ENCODE measurements at regions not wholly inside any gene's neighbourhood (a gene's known extent, or its start where the extent isn't known, plus 50 kb on each side); places are given as distances from the start of the nearest gene placed in this dataset.
A peak's percentile ranks its signal among the peaks of the same experiment; 100 is the strongest.

DNA sequence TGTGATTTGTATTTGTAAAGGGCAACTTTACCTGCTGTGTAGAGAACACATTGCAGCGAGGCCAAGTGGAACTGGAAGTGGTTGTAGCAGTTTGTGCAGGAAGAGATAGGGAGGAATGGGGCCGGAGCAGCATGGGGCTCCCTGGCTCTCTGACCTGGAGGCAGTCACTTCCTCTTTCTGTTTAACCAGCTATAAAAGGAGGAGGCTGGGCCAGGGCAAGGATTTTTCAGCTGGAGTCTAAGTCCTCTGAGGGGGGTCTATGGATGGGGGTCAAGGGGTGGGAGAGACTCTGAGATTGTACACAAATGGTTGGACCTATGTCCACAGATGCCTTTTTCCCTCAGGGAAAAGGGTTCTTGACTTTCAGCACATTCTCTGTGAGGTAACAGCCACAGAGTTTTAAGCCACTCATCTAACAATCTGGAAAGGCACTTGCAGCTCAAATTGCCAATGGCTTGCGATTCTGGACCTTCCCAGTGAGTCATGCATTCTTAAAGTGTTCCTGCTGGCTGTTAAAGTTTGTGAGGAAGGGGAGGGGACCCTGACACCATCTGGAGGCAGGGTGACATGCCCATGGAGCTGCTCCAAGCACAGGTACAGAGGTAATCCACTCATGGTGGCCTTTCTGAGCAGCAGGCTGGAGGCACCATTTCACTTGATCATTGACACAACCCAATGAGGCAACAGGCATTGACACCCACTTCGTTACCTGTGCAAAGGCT lies 347.0 kb downstream of the CYRIA start:
- DNase-seq (ENCODE audit: low read depth, low spot score): no peak
- H3K4me3 ChIP-seq (ENCODE audit: low read length): no peak overlapping the region

DNA sequence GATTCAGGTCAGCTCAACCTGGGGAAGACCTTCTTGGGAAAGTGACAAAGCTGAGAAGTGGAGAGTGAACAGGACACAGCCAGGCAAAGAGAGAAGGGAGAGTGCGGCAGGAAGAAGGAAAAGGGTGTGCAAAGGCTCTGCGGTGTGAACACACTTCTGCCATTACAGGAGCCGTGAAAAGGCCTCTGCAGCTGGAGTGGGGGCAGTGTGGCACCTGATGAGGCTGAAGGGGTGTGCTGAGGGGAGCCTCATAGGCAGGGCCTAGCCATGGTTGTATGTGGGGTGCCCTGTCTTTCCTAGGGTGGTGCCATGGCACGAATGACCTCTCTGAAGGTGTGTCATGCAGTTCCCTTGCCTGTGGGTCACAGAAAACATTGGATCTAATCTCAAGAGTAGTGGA lies 347.6 kb downstream of the CYRIA start:
- DNase-seq (ENCODE audit: low read depth, low spot score): no peak
- no peak overlapping the region for H3K4me3 ChIP-seq (ENCODE audit: low read length)

DNA sequence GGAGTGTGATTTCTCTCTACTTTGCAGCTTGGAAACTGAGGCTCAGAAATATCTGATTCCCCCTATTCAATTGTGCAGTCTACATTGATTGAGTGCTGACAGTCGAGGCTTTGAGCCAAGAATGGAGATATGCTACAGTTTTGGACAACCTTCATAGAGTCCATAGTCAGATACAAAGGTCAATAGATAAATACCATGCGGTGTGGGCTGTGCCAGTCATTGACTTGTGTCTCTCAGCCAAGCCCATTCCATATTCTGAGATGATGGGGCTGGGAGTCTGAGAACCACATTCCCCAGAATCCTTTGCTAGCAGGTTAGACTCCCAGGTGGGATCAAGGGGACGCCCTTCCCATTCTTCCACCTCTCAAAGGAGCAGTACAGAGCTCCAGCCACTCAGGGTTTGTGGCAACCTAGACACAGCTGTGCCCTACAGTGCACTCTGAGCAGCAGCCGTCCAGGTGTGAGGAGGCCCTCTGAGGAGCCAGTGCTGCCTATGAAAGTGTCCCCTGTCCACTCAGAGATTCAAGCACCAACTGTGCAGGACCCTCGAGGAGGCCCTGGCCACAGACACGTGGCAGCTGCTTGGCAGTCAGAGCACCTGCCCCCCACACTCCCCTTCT lies 348.3 kb downstream of the CYRIA start:
- no peak overlapping the region for H3K4me3 ChIP-seq (ENCODE audit: low read length)
- DNase-seq (ENCODE audit: low read depth, low spot score): no peak

- no peak overlapping the region for H3K4me3 ChIP-seq (ENCODE audit: low read length)
- DNase-seq (ENCODE audit: low read depth, low spot score): no peak
These were observed 349.0 kb downstream of the CYRIA start for GRCh38 chr2:16316456-16317210.

- DNase-seq (ENCODE audit: low read depth, low spot score): no peak
- no peak overlapping the region for H3K4me3 ChIP-seq (ENCODE audit: low read length)
These were observed 349.7 kb downstream of the CYRIA start for GRCh38 chr2:16315908-16316307.

- no peak for DNase-seq (ENCODE audit: low read depth, low spot score)
- no peak overlapping the region for H3K4me3 ChIP-seq (ENCODE audit: low read length)
These were observed 350.2 kb downstream of the CYRIA start for GRCh38 chr2:16315458-16315835.

DNA sequence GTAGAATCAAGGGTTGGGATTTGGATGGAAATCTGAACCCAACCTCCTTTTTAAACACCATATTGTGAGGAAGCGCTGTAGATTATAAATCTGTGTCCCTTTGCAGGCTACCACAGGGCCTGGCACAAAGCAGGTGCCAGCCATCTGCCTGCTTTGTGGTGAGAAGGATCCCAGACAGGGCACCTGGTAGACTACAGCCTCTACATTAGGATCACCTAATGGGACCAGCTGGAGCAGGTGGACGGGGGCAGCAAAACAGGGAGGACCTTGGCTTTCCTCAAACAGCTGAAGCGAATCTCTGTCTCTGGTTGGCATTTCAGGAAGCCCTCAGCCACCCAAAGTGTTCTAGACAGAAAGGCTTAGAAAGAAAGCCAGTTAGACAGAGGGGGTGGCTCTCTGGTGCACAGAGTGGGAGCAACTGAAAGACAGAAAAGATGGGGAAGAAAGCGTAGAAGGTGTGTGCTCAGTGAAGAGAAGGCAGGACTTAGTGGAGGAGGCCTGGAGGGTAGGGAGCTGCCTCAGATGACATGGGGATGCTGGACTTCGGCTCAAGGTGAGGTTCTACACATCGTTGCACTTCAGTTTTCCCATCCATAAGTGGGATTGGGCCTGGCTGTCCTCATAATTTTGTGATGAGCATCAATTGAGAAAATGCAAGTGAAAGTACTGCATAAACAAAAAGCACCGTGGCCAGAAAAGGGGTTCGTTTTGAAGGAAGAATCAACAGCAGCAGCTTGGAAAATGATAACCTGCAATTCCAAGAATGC lies 350.8 kb downstream of the CYRIA start:
- H3K4me3 ChIP-seq (ENCODE audit: low read length): no peak overlapping the region
- DNase-seq (ENCODE audit: low read depth, low spot score): no peak

DNA sequence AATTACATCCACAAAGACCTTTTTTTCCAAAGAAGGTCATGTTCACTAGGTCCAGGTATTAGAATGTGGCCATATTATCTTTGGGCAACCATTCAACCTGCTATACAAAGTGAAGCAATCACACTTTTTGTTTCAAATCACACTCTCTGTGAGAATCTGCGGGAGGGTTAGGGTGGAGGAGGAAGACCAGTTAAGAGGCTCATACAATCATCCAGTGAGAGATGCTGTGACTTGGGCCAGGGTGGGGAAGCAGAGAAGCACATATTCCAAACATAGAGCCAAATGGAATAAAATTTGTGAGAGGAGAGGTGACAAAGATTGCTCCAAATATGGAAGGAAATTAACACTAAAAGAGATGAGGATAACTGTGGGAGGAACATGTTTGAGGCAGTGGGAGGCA lies 351.6 kb downstream of the CYRIA start:
- no peak for DNase-seq (ENCODE audit: low read depth, low spot score)
- H3K4me3 ChIP-seq (ENCODE audit: low read length): no peak overlapping the region

DNA sequence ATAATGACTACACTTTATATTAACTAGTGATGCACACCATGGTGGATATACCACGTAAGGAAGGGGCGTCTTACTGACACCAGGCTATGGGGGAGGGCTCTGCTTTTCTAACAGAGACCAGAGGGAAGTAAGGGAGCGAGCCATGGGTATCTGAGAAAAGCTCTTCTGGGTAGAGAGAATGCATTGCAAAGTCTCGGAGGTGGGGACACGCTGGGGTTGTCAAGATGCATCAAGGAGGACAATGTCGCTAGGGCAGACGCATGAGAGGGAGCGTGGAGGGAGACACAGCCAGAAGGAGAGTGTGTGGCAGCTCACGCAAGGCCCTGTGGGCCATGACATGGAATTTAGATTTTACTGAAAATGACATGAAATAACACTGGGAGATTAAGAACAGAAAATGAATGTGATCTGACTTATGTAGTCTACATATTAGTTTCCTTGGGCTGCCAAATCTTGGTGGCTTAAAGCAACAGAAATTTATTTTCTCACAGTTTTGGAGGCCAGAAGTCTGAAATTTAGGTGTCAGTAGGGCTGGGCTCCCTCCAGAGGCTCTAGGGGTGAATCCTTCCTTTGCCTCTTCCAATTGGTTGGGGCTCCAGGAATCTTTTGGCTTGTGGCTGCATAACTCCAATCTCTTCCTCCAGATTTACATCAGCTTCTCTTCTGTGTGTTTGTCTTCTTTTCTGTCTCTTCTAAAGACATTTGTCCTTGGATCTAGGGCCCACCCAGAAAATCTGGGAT lies 352.2 kb downstream of the CYRIA start:
- no peak overlapping the region for H3K4me3 ChIP-seq (ENCODE audit: low read length)
- DNase-seq (ENCODE audit: low read depth, low spot score): no peak

DNA sequence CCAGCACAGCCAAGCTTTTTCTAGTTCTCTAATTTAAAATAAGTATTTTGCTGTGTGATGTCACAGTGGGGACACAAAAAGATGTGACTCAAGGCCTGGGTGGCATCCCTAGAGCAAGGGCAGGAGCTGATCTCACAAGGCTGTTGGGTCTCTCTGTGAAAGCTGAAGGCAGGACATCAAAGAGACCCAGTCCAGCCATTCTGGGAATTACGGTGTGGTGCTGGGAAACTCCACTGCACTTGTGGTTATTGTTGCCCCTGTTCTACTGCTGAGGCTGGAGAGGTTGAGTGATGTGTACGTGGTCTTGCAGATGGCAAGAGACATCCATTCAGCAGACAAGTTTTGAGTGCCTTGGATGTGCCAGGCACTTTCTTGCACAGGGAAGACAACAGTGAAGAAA lies 352.9 kb downstream of the CYRIA start:
- H3K4me3 ChIP-seq (ENCODE audit: low read length): no peak overlapping the region
- no peak for DNase-seq (ENCODE audit: low read depth, low spot score)

DNA sequence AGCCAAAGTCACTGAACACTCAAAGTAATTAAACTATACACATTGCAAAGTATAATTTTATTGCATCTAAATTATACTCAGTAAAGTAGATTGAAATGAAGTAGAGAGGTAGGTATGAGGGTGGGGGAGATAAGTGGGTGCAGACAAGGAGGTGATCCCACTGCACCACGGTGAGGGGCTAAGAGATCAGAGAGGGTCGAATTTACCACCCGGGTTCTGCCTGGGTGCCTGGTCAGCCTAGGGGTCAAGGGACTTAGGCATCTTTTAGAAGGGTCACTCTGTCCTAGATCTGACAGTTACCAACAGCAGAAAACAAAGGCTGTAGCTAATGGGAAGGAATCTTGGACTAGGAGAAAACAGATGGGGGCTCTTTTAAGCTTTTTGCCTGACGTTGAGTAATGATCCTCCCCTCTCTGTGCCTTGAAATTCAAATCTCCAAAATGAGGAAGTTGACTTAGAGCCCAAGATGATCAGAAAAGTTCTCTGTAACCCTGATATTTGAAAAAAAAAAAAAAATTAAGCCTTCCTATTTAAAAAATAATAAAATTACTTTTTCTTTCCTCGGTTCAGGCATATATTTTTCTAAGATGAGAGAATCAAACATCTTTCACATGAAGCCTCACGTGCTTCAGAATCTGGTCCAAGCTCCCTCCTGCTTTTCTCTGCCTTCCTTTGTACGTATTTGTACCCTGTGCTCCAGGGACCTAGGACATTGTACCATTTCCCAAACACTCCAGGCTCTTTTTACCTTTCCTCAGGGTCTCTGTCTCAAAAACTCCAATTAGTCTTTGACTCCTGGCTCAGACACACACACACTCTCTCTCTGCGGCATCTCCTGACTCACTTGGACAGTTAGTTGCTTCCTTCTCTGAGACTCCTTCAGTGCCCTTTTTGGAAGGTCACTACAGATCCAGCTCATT lies 353.9 kb downstream of the CYRIA start:
- no peak overlapping the region for H3K4me3 ChIP-seq (ENCODE audit: low read length)
- DNase-seq (ENCODE audit: low read depth, low spot score): no peak

- no peak for DNase-seq (ENCODE audit: low read depth, low spot score)
- H3K4me3 ChIP-seq (ENCODE audit: low read length): no peak overlapping the region
These were observed 356.8 kb downstream of the CYRIA start for GRCh38 chr2:16308816-16309215.

DNA sequence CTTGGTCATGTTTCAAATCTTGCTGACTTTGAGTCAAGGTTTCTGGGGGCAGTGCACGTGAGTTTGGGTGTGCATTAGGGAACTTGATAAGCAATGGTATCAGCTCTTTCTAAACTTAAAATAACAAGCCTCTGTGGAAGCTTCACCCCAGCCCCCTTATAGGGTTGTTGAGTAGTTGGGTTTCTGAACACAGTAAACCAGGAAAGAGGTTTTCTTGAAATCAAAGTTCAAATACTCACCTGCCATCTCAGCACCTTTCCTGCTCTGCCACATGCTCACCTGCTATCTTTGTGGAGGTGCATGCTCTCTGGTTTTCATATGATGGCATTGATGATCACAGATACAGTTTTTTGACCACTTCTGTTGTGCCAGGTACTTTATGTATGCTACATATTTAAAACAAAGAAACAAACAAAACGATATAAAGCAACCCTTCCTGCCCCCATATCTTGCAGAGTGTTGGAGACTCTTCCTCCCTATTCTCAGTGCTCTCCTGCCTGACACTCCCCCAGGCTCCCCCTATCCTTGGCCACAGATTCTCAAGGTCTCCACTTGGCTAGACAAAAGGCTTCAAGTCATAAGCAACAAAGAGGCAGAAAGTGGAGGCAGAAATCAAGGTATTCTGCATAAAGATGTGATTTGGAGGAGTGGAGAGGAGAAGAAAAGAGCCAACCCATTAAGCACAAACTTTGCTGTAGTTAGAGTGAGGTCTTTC lies 360.6 kb downstream of the CYRIA start:
- H3K4me3 ChIP-seq (ENCODE audit: low read length): no peak overlapping the region
- no peak for DNase-seq (ENCODE audit: low read depth, low spot score)

GRCh38 chr2:16303761-16304160 lies 361.9 kb downstream of the CYRIA start:
- H3K4me3 ChIP-seq (ENCODE audit: low read length): no peak overlapping the region
- DNase-seq (ENCODE audit: low read depth, low spot score): no peak

- H3K4me3 ChIP-seq (ENCODE audit: low read length): peak overlapping the region; percentile 30
- no peak for DNase-seq (ENCODE audit: low read depth, low spot score)
These were observed 362.4 kb downstream of the CYRIA start for GRCh38 chr2:16303273-16303577.

DNA sequence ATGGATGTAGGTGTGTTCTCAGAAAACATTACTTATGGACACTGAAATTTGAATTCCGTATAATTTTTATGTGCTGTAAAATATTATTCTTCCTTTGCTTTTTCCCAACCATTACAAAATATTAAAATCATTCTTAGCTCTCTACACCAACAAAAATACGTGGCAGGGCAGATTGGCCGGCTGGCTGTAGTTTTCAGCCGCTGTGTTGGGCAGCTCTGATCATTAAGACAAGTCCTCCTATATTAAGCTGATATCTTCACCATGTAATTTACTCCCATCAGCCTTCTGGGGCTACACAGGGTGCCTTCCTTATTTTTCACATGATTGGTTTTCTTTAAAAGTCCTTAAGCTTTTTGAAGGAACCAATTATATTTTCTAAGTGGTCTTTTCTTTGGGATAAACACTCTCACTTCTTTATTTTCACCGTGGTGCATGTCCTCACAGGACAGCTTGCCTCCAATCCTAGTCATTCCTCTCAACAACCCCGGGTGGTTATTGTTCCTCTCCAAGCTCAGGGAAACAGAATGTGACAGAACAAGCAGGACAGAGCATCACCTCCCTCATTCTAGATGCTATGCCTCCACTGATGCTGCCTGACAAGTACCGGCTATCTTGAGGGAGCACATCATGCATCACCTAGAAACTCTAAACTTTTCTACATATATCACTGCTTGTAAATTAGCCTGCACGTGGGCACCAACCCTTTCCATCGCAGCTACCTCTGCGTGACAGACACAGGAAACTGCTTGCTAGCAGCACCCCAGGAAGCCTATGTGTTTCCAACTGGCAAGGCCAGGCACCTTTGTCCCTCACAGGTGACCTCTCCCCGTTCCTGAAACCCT lies 362.3 kb downstream of the MYCN start:
- H3K4me3 ChIP-seq (ENCODE audit: low read length): peak overlapping the region; percentile 30
- no peak for DNase-seq (ENCODE audit: low read depth, low spot score)

- no peak for DNase-seq (ENCODE audit: low read depth, low spot score)
- no peak overlapping the region for H3K4me3 ChIP-seq (ENCODE audit: low read length)
These were observed 361.6 kb downstream of the MYCN start for GRCh38 chr2:16301961-16302360.

All from Jurkat, Clone E6-1 (cell line).